ENCODE measurements at regions not wholly inside any gene's neighbourhood (a gene's known extent, or its start where the extent isn't known, plus 50 kb on each side); places are given as distances from the start of the nearest gene placed in this dataset.

GRCh38 chr14:100659345-100660001 is 67.2 kb upstream of the DLK1 start:
- Histone ChIP-seq H3K79me1 (ENCODE audit: insufficient read depth, low read depth, low read length, poor library complexity, severe bottlenecking) (no peaks in the 10 kb centered on the region), H2BK12ac (ENCODE audit: insufficient read length, low read depth, low read length) (no peak overlapping the region), H3K4ac (ENCODE audit: low read depth, low read length) (no peak overlapping the region), H3K4me1 (ENCODE audit: insufficient read depth, low read length) (no peaks in the 10 kb centered on the region), H3K27ac (ENCODE audit: insufficient read length, low read depth, low read length) (no peak overlapping the region), H3K23ac (ENCODE audit: insufficient read length, low read depth, low read length) (no peak overlapping the region), H3K18ac (ENCODE audit: insufficient read length, low read depth, low read length) (no peak overlapping the region), H3K9me3 (ENCODE audit: control insufficient read depth, low read depth, low read length) (no peaks in the 10 kb centered on the region), H4K5ac (ENCODE audit: insufficient read length, low read depth, low read length) (no peak overlapping the region), H2BK15ac (ENCODE audit: low read depth, low read length) (no peak overlapping the region), H3K9ac (ENCODE audit: extremely low read depth, insufficient read length, low read length) (no peak overlapping the region), H2BK20ac (ENCODE audit: low read depth, low read length, poor library complexity, severe bottlenecking) (no peak overlapping the region), H2BK5ac (ENCODE audit: insufficient read length, low read length) (no peak overlapping the region), H2BK120ac (ENCODE audit: low read depth, low read length, poor library complexity, severe bottlenecking) (no peak overlapping the region), H3K56ac (ENCODE audit: insufficient read length, low read depth, low read length) (no peak overlapping the region), H3K79me2 (ENCODE audit: insufficient read depth, low read length) (no peaks in the 10 kb centered on the region), H4K20me1 (ENCODE audit: control insufficient read depth, insufficient read depth, insufficient read length) (no peaks in the 10 kb centered on the region), H3K14ac (ENCODE audit: insufficient read depth, low read length) (no peak overlapping the region), H3K4me2 (ENCODE audit: insufficient read depth, insufficient read length, low read length) (no peak overlapping the region), H2AK5ac (ENCODE audit: insufficient read length, low read length) (no peak overlapping the region), H3K23me2 (ENCODE audit: insufficient read length, low read depth, low read length, poor library complexity, severe bottlenecking) (peaks cover 3% of the 10 kb centered on the region), H2AFZ (ENCODE audit: low read length) (no peak overlapping the region), H4K91ac (ENCODE audit: insufficient read length, low read depth, low read length) (no peak overlapping the region), H4K8ac (replicated peaks; ENCODE audit: insufficient read length, low read depth, low read length) (no peak overlapping the region), H3T11ph (ENCODE audit: low read length) (no peak overlapping the region), H3K27me3 (ENCODE audit: insufficient read depth, low read length) (no peaks in the 10 kb centered on the region)
- Mint-ChIP-seq H3K4me1 (peaks cover 12 to 24% of the 10 kb centered on the region in 2 experiments), H3K36me3 (ENCODE audit: insufficient read depth in 1 of 3, low read depth in 3 of 3) (no peaks in the 10 kb centered on the region), H3K4me3 (no peak overlapping the region), H3K9me3 (no peaks in the 10 kb centered on the region; a peak in 1 of 5 replicates), H3K27me3 (ENCODE audit: low read depth) (peaks cover 13% of the 10 kb centered on the region), H3K27ac (no peak overlapping the region)
- WGBS (ENCODE audit: extremely low coverage, insufficient read length, low lambda C conversion rate), result no CpG with 5 or more reads among the region's 17 CpGs
- TF ChIP-seq, protein P1, sequence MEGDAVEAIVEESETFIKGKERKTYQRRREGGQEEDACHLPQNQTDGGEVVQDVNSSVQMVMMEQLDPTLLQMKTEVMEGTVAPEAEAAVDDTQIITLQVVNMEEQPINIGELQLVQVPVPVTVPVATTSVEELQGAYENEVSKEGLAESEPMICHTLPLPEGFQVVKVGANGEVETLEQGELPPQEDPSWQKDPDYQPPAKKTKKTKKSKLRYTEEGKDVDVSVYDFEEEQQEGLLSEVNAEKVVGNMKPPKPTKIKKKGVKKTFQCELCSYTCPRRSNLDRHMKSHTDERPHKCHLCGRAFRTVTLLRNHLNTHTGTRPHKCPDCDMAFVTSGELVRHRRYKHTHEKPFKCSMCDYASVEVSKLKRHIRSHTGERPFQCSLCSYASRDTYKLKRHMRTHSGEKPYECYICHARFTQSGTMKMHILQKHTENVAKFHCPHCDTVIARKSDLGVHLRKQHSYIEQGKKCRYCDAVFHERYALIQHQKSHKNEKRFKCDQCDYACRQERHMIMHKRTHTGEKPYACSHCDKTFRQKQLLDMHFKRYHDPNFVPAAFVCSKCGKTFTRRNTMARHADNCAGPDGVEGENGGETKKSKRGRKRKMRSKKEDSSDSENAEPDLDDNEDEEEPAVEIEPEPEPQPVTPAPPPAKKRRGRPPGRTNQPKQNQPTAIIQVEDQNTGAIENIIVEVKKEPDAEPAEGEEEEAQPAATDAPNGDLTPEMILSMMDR (conservative IDR thresholded peaks at IDR 0.05), result no peak
- no peak for DNase-seq

Data from H9 (cell line).